HFF-Myc (cell line): ENCODE measurements at regions not wholly inside any gene's neighbourhood (a gene's known extent, or its start where the extent isn't known, plus 50 kb on each side); places are given as distances from the start of the nearest gene placed in this dataset.

ENCODE experiments used
- DNase-seq: peaks from one replicate; pipeline ENCODE4 v3.0.0-alpha.2; 2011; ENCODE audit warnings: low read depth; ENCODE audit errors: extremely low read depth
- H3K4me3 ChIP-seq: replicated peaks from 2 replicates; pipeline ENCODE4 v1.5.1; 2011; ENCODE audit warnings: low read depth, mild to moderate bottlenecking, control low read depth, low read length
- TF ChIP-seq, protein P1 (sequence below): IDR thresholded peaks from 2 replicates; pipeline ENCODE4 v1.5.1; 2012; ENCODE audit warnings: mild to moderate bottlenecking, low read depth, low read length, control low read depth; ENCODE audit errors: missing control alignments

- no peak for DNase-seq
- TF ChIP-seq, protein P1, sequence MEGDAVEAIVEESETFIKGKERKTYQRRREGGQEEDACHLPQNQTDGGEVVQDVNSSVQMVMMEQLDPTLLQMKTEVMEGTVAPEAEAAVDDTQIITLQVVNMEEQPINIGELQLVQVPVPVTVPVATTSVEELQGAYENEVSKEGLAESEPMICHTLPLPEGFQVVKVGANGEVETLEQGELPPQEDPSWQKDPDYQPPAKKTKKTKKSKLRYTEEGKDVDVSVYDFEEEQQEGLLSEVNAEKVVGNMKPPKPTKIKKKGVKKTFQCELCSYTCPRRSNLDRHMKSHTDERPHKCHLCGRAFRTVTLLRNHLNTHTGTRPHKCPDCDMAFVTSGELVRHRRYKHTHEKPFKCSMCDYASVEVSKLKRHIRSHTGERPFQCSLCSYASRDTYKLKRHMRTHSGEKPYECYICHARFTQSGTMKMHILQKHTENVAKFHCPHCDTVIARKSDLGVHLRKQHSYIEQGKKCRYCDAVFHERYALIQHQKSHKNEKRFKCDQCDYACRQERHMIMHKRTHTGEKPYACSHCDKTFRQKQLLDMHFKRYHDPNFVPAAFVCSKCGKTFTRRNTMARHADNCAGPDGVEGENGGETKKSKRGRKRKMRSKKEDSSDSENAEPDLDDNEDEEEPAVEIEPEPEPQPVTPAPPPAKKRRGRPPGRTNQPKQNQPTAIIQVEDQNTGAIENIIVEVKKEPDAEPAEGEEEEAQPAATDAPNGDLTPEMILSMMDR, result no peak
- H3K4me3 ChIP-seq, result no peak overlapping the region
These were observed 524.1 kb downstream of the MIAT start for GRCh38 chr22:27181537-27181936.

- no peak for DNase-seq
- H3K4me3 ChIP-seq, result no peak overlapping the region
- TF ChIP-seq, protein P1, result no peak
These were observed 526.1 kb downstream of the MIAT start for GRCh38 chr22:27183474-27183873.

DNA sequence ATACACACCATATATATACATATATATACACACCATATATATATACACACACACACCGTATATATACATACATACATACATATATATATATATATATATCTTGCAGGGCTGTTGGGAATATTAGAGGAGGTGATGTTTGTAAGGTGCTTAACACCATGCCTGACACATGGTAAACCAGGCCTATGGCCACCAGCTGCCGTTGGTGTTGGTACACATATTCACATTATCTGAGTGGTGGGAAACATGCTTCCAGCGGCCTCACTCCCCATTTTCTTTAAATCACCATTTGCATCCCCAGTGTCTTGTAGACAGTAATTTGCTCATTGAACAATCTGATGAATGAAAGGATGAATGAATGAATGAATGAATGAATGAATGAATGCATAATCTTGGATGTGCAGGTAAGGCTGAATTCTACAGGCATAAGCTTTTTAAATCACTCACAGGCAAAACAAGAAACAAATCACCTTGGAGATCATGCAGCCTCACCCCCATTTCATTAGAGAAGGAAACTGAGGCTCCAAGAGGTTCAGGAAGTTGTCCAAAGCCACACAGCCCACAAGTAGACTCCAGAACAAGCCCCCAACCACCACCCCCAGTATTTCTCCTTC is 527.8 kb downstream of the MIAT start:
- TF ChIP-seq, protein P1, result no peak
- H3K4me3 ChIP-seq, result no peak overlapping the region
- DNase-seq, result no peak

GRCh38 chr22:27185760-27186302 is 528.4 kb downstream of the MIAT start:
- TF ChIP-seq, protein P1, result no peak
- no peak for DNase-seq
- no peak overlapping the region for H3K4me3 ChIP-seq

DNA sequence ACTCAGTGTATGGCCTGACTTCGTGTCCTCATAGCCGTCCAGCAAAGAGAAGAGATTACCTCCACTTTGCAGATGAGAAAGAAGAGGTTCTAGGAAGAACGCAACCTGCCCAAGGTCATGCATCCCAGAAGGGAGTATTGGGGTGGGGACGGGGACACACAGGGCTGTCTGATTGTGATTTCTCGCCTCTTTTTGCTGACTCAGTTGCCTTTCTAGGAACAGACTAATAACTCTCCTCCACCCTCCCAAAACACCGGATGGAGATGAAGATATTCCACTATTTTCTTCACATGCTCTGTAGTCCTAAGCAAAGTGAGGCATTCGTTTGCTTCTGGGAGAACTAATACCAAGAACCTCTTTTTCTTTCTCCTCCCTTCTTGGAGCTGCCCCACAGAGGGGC is 529.3 kb downstream of the MIAT start:
- TF ChIP-seq, protein P1, result no peak
- no peak for DNase-seq
- H3K4me3 ChIP-seq, result no peak overlapping the region

DNA sequence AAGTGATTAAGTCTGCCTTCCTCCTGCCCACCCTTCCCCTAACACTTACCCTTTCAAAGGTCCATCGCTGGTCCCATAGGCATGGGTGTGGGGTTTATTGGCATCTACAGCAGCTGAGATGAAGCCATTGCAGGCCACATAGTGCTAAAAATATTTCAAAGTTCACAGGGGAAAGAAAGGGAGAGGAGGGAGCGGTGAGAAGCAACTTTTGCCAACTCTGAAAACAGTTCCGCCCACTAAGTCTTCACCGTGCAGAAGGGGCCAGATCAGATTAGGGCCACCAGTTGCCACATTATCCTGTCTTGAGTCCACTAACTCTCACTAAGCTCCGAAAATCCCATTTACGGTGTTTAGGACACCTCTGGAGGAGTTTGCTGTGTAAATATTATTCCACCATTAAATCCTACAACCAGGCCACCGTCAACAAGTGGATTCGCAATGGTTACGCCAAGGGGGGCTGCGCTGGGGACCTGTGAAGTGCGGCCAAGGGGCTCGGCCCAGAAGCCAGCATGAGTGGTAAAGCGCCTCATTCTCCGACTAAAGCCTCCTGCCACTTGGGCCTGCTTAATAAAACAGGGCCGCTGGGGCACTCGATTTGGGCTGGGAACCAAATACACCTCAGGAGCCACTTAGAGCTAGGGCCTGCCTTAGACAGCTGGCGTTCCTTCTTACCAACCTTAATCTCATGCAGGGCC is 534.9 kb downstream of the MIAT start:
- no peak overlapping the region for H3K4me3 ChIP-seq
- no peak for DNase-seq
- TF ChIP-seq, protein P1, result no peak
